GM10266 (cell line): ENCODE measurements at regions not wholly inside any gene's neighbourhood (a gene's known extent, or its start where the extent isn't known, plus 50 kb on each side); places are given as distances from the start of the nearest gene placed in this dataset.
"Not testable (repeated sequence)": the region's sequence is repeated elsewhere in the genome, so short reads cannot be mapped to it uniquely, and the experiment has no call there.

Experiments used
- DNase-seq: peaks from one replicate; pipeline ENCODE4 v3.0.0; 2012; ENCODE audit errors: extremely low spot score
- CTCF ChIP-seq: IDR thresholded peaks from 2 replicates; pipeline ENCODE4 v1.5.1; 2012; ENCODE audit warnings: mild to moderate bottlenecking, low read depth; ENCODE audit not compliant: control insufficient read depth, insufficient read depth; ENCODE audit errors: missing control alignments

DNA sequence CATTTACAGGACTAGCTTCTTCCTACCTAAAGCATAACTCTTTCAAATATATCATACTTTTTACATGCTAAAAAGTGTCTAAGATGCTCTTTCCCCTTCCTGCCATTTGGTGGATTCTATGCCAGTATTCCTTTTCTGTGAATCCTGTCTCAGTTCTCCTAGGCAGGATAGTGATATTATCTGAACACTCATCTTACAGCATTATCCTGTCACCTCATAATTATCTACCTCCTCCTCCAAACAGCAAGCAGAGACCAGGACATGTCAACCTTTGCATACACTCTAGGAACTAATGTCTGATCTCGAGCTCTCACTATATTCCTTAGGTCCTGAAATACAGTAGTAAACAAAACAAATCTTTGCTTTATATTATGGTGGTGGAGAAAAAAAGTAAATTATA lies 275.5 kb downstream of the FAM181B start:
- no peak for DNase-seq
- no peak for TF ChIP-seq CTCF

DNA sequence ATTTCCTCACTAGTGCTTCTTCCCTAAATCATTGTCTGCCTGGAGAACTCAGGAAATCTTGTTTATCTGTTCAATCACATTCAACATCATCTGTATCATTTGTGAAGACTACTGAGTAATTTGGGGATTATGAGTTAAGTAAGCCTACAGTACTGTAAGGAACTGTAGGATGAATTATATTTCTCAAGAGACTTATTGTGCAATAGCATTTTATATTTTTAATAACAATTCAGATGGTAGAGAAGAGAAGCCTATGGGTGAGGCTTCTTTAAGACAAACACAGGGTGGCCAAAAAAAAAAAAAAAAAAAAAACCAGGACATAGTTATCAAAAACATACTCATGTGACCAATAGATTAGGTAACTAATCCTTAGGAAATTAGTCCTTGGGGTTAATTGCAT lies 282.7 kb downstream of the FAM181B start:
- no peak for TF ChIP-seq CTCF
- no peak for DNase-seq

- TF ChIP-seq CTCF: no peak
- DNase-seq: no peak
Observed at GRCh38 chr11:82406611-82407010, 327.1 kb downstream of the FAM181B start.

DNA sequence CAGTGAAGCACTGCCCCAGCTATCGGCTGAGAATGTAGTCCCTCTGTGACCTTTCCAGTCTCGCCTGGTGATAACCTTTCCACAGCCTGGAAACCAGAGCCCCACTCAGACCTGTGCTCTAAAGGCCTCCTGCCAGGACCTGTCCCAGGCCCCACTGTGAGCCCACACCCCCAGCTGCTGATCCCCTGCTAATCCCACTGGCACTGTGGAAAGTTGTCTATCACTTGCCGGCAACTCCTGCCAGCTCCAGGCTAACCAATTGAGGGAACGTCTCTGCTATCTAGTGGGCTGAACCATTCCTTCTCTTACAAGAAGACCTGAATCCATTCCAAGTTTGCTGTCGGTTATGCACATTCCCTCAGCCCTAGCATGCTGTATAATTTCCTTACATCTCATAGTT lies 328.2 kb downstream of the FAM181B start:
- TF ChIP-seq CTCF: no peak
- no peak for DNase-seq

- DNase-seq: no peak
- no peak for TF ChIP-seq CTCF
Observed at GRCh38 chr11:82404981-82405380, 328.7 kb downstream of the FAM181B start.

DNA sequence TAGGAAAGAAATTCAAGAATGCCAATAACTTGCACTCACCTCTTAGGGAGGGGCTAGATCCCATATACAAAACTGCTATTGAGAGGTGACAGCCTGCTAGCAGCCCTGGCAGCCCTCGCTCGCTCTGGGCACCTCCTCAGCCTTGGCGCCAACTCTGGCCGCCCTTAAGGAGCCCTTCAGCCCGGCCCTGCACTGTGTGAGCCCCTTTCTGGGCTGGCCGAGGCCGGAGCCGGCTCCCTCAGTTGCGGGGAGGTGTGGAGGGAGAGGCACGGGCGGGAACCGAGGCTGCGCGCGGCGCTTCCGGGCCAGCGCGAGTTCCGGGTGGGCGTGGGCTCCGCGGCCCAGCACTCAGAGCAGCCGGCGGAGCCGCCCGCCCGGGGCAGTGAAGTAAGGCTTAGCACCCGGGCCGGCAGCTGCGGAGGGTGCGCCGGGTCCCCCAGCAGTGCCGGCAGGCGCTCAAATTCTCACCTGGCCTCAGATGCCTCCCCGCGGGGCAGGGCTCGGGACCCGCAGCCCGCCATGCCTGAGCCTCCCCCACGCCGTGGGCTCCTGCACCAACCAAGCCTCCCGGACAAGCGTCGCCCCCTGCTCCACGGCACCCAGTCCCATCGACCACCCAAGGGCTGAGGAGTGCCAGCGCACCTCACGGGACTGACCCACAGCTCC lies 329.9 kb downstream of the FAM181B start:
- TF ChIP-seq CTCF: no peak
- no peak for DNase-seq

- DNase-seq: no peak
- no peak for TF ChIP-seq CTCF
Observed at GRCh38 chr11:82398300-82398815, 335.3 kb downstream of the FAM181B start.

- DNase-seq: not testable (repeated sequence)
Observed at GRCh38 chr11:82396639-82397038, 337.0 kb downstream of the FAM181B start.
